ENCODE measurements at regions not wholly inside any gene's neighbourhood (a gene's known extent, or its start where the extent isn't known, plus 50 kb on each side); places are given as distances from the start of the nearest gene placed in this dataset.

DNA sequence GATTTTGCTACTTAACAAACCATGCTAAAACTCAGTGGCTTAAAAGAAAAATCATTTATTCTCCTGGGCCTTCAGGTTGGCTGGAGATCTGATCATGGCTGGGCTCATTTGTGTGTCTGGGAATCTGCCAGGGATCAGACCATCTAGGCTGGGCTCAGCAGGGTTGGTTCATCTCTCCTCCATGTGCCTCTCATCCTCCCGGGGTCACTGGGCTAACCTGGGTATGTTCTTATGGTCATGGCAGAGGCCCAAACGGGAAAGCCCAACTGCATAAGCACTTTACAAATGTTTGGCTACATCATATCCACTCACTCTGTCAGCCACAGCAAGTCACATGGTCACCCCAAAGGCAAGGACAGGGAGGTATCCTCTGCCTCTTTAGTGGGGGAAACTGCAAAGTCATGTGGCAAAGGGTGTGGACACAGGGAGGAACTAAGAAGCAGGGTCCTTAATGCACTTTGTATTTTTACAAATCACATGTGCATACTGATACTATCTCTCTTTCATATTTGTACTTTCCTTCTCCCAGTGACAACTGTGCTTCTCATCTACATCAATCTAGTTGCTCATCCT, 231.4 kb downstream of the BUB3 start:
- H3K27ac ChIP-seq (ENCODE audit: low read length), result no peak overlapping the region
- TF ChIP-seq EZH2 (IDR thresholded peaks at IDR 0.05; ENCODE audit: borderline replicate concordance, low read depth, low read length, severe bottlenecking), result no peak
- TF ChIP-seq, protein P1, sequence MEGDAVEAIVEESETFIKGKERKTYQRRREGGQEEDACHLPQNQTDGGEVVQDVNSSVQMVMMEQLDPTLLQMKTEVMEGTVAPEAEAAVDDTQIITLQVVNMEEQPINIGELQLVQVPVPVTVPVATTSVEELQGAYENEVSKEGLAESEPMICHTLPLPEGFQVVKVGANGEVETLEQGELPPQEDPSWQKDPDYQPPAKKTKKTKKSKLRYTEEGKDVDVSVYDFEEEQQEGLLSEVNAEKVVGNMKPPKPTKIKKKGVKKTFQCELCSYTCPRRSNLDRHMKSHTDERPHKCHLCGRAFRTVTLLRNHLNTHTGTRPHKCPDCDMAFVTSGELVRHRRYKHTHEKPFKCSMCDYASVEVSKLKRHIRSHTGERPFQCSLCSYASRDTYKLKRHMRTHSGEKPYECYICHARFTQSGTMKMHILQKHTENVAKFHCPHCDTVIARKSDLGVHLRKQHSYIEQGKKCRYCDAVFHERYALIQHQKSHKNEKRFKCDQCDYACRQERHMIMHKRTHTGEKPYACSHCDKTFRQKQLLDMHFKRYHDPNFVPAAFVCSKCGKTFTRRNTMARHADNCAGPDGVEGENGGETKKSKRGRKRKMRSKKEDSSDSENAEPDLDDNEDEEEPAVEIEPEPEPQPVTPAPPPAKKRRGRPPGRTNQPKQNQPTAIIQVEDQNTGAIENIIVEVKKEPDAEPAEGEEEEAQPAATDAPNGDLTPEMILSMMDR (IDR thresholded peaks at IDR 0.05; ENCODE audit: borderline replicate concordance, extremely low read depth, low read length, poor library complexity, severe bottlenecking), result no peak
- H3K4me3 ChIP-seq (ENCODE audit: low read depth in 1 of 2, low read length in 2 of 2), result no peak overlapping the region
- H3K4me2 ChIP-seq (ENCODE audit: insufficient read depth, low read length), result no peak overlapping the region
- ATAC-seq (ENCODE audit: insufficient read depth, low read depth) (no peak), DNase-seq (no peak)
- no peak overlapping the region for H3K9ac ChIP-seq (ENCODE audit: low read depth, low read length)
- peaks cover 2% of the 10 kb centered on the region for H3K9me3 ChIP-seq (ENCODE audit: insufficient read depth, low read length, severe bottlenecking)
- no peaks in the 10 kb centered on the region for H3K36me3 ChIP-seq (ENCODE audit: insufficient read depth, low read length)
- H4K20me1 ChIP-seq (ENCODE audit: insufficient read depth, low read length), result no peaks in the 10 kb centered on the region
- no peaks in the 10 kb centered on the region for H3K79me2 ChIP-seq (ENCODE audit: insufficient read depth, low read length)
- peaks cover 6% of the 10 kb centered on the region for H3K27me3 ChIP-seq (ENCODE audit: insufficient read depth, low read length, poor library complexity)
- H3K4me1 ChIP-seq (ENCODE audit: insufficient read depth, low read length), result no peaks in the 10 kb centered on the region
- H2AFZ ChIP-seq (ENCODE audit: low read depth, low read length), result no peak overlapping the region

DNA sequence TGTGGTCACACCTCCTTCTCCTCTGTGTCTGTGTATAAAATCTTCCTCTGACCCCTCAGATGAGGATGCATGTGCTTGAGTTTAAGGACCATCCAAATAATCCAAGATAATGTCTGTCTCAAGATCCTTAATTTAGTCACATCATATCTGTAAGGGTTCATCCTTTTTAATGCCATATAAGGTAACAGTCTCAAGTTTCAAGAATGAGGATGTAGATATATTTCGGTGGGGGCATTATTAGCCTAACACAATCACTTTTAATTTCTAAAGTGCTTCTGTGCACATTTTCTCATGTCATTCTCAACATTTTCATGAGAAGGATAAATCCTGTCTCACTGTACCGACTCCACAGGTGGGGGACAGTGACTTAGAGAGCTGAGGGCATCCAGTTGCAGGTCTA, 235.3 kb downstream of the BUB3 start:
- H3K4me3 ChIP-seq (ENCODE audit: low read depth in 1 of 2, low read length in 2 of 2), result no peak overlapping the region
- no peak overlapping the region for H3K9ac ChIP-seq (ENCODE audit: low read depth, low read length)
- no peak overlapping the region for H2AFZ ChIP-seq (ENCODE audit: low read depth, low read length)
- H3K36me3 ChIP-seq (ENCODE audit: insufficient read depth, low read length), result no peaks in the 10 kb centered on the region
- no peak overlapping the region for H3K4me2 ChIP-seq (ENCODE audit: insufficient read depth, low read length)
- no peaks in the 10 kb centered on the region for H4K20me1 ChIP-seq (ENCODE audit: insufficient read depth, low read length)
- peaks cover 2% of the 10 kb centered on the region for H3K9me3 ChIP-seq (ENCODE audit: insufficient read depth, low read length, severe bottlenecking)
- no peak overlapping the region for H3K27ac ChIP-seq (ENCODE audit: low read length)
- no peak for ATAC-seq (ENCODE audit: insufficient read depth, low read depth)
- no peaks in the 10 kb centered on the region for H3K79me2 ChIP-seq (ENCODE audit: insufficient read depth, low read length)
- peaks cover 3% of the 10 kb centered on the region for H3K27me3 ChIP-seq (ENCODE audit: insufficient read depth, low read length, poor library complexity)
- no peak for DNase-seq
- TF ChIP-seq, protein P1 (IDR thresholded peaks at IDR 0.05; ENCODE audit: borderline replicate concordance, extremely low read depth, low read length, poor library complexity, severe bottlenecking), result no peak
- no peak for TF ChIP-seq EZH2 (IDR thresholded peaks at IDR 0.05; ENCODE audit: borderline replicate concordance, low read depth, low read length, severe bottlenecking)
- H3K4me1 ChIP-seq (ENCODE audit: insufficient read depth, low read length), result no peaks in the 10 kb centered on the region

DNA sequence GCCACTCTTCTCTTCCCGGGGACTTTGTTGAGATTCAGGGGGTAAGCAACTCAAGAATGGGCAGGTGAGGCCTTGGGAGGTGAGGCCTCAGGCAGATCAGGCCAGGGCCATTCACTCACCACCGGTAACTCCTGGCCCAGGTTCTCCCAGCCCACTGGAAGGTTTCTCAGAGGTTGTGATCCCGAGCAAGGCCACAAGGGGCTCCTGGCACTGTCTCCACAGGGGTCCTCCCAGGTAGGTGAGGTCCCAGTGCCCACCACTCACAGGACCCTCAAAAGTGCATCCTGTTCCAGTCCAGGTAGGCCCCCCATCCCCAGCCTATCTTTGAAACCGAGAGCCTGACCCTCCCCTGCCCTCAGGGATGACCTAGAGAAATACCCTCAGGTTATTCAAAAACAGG, 236.1 kb downstream of the BUB3 start:
- ATAC-seq (ENCODE audit: insufficient read depth, low read depth) (no peak), DNase-seq (no peak)
- peaks cover 5% of the 10 kb centered on the region for H3K9me3 ChIP-seq (ENCODE audit: insufficient read depth, low read length, severe bottlenecking)
- H3K79me2 ChIP-seq (ENCODE audit: insufficient read depth, low read length), result no peaks in the 10 kb centered on the region
- TF ChIP-seq, protein P1 (IDR thresholded peaks at IDR 0.05; ENCODE audit: borderline replicate concordance, extremely low read depth, low read length, poor library complexity, severe bottlenecking), result peak; percentile 12
- no peak for TF ChIP-seq EZH2 (IDR thresholded peaks at IDR 0.05; ENCODE audit: borderline replicate concordance, low read depth, low read length, severe bottlenecking)
- H3K4me2 ChIP-seq (ENCODE audit: insufficient read depth, low read length), result no peak overlapping the region
- no peaks in the 10 kb centered on the region for H4K20me1 ChIP-seq (ENCODE audit: insufficient read depth, low read length)
- H2AFZ ChIP-seq (ENCODE audit: low read depth, low read length), result no peak overlapping the region
- H3K27me3 ChIP-seq (ENCODE audit: insufficient read depth, low read length, poor library complexity), result peaks cover 3% of the 10 kb centered on the region
- no peaks in the 10 kb centered on the region for H3K4me1 ChIP-seq (ENCODE audit: insufficient read depth, low read length)
- H3K27ac ChIP-seq (ENCODE audit: low read length), result no peak overlapping the region
- no peak overlapping the region for H3K9ac ChIP-seq (ENCODE audit: low read depth, low read length)
- no peaks in the 10 kb centered on the region for H3K36me3 ChIP-seq (ENCODE audit: insufficient read depth, low read length)
- H3K4me3 ChIP-seq (ENCODE audit: low read depth in 1 of 2, low read length in 2 of 2), result no peak overlapping the region

All from DND-41 (cell line).